ENCODE measurements at regions not wholly inside any gene's neighbourhood (a gene's known extent, or its start where the extent isn't known, plus 50 kb on each side); places are given as distances from the start of the nearest gene placed in this dataset.

GRCh38 chr6:81890846-81891245 is 138.4 kb upstream of the TENT5A start:
- no peak overlapping the region for H2AFZ ChIP-seq (ENCODE audit: low read length)
- no peak overlapping the region for H2BK20ac ChIP-seq (ENCODE audit: low read length)
- H3K9ac ChIP-seq (replicated peaks in 1 of 4; ENCODE audit: extremely low read depth in 1 of 4, low read depth in 3 of 4, low read length in 3 of 4), result no peak overlapping the region
- no peaks in the 10 kb centered on the region for H3K9me3 ChIP-seq (ENCODE audit: insufficient read depth in 2 of 2, low read depth in 1 of 2, low read length in 1 of 2)
- H3K4me2 ChIP-seq (ENCODE audit: insufficient read depth in 1 of 2, low read depth in 2 of 2, low read length in 2 of 2), result no peak overlapping the region
- H2BK15ac ChIP-seq (ENCODE audit: low read length), result no peak overlapping the region
- DNase-seq (ENCODE audit: low read depth in 1 of 2, low spot score in 2 of 2) (no peak), FAIRE-seq (no peak)
- H2AK5ac ChIP-seq (ENCODE audit: low read depth, low read length), result no peak overlapping the region
- H3K4me1 ChIP-seq (replicated peaks in 1 of 4; ENCODE audit: control insufficient read depth in 3 of 4, insufficient read depth in 4 of 4, low read length in 3 of 4), result no peaks in the 10 kb centered on the region
- TF ChIP-seq SP4 (IDR thresholded peaks at IDR 0.05; ENCODE audit: low read length) (no peak), RXRA (IDR thresholded peaks at IDR 0.05; ENCODE audit: insufficient read depth, low read depth, low read length) (no peak), ATF3 (IDR thresholded peaks at IDR 0.05; ENCODE audit: insufficient read depth, low read depth, low read length) (no peak), EGR1 (IDR thresholded peaks at IDR 0.05; ENCODE audit: borderline replicate concordance, low read depth, low read length) (no peak), POU5F1 (IDR thresholded peaks at IDR 0.05; ENCODE audit: low read depth, low read length) (no peak), RFX5 (IDR thresholded peaks at IDR 0.05; ENCODE audit: borderline replicate concordance, low read depth, low read length) (no peak), E2F6 (IDR thresholded peaks at IDR 0.05) (no peak), KDM1A (IDR thresholded peaks at IDR 0.05; ENCODE audit: borderline replicate concordance, low read length) (no peak), GABPA (IDR thresholded peaks at IDR 0.05; ENCODE audit: borderline replicate concordance, insufficient read depth, low read length) (no peak)
- POLR2A ChIA-PET (ENCODE audit: partially characterized antibody), result no interaction called here
- no peak overlapping the region for H3K56ac ChIP-seq (replicated peaks; ENCODE audit: insufficient read length, low read depth, low read length)
- H2BK5ac ChIP-seq (ENCODE audit: low read depth, low read length), result no peak overlapping the region
- H2BK120ac ChIP-seq (replicated peaks; ENCODE audit: low read depth, low read length), result no peak overlapping the region
- no peak overlapping the region for H3K18ac ChIP-seq (ENCODE audit: extremely low read depth, low read length)
- H3K23ac ChIP-seq (ENCODE audit: insufficient read length), result no peak overlapping the region
- no peak overlapping the region for H3K4ac ChIP-seq (replicated peaks; ENCODE audit: insufficient read length, low read depth, low read length)
- no peak overlapping the region for H4K8ac ChIP-seq (ENCODE audit: extremely low read depth, insufficient read depth, low read length)
- H4K91ac ChIP-seq (replicated peaks; ENCODE audit: insufficient read length, low read length), result no peak overlapping the region
- no peaks in the 10 kb centered on the region for H3K79me2 ChIP-seq (ENCODE audit: control insufficient read depth in 1 of 2, insufficient read depth in 2 of 2, low read length in 2 of 2)
- H4K5ac ChIP-seq (ENCODE audit: insufficient read length, low read depth, low read length), result no peak overlapping the region
- H2BK12ac ChIP-seq (ENCODE audit: low read depth, low read length), result no peak overlapping the region
- H3K23me2 ChIP-seq (ENCODE audit: low read depth, low read length), result no peaks in the 10 kb centered on the region; the same call in 1 of the 2 replicates
- H4K20me1 ChIP-seq (replicated peaks in 1 of 2; ENCODE audit: control insufficient read depth in 1 of 2, insufficient read depth in 2 of 2, low read length in 2 of 2), result no peaks in the 10 kb centered on the region
- H3K27me3 ChIP-seq (replicated peaks in 1 of 4; ENCODE audit: control insufficient read depth in 3 of 4, extremely low read depth in 1 of 4, insufficient read depth in 3 of 4, low read length in 3 of 4), result no peaks in the 10 kb centered on the region
- CTCF ChIA-PET (ENCODE audit: partially characterized antibody), result interaction anchor here (1.0 kb wide), 2 partner anchors 9 to 116 kb away, joined by 3 to 4 read pairs; no protein-coding TSS in a partner anchor
- no peaks in the 10 kb centered on the region for H3K79me1 ChIP-seq (ENCODE audit: low read depth, low read length)
- no peak overlapping the region for H3K14ac ChIP-seq (ENCODE audit: insufficient read length)
- WGBS, 2 experiments (ENCODE audit: extremely low coverage in 1 of 2, insufficient coverage in 1 of 2, insufficient read length in 1 of 2, insufficient replicate concordance in 2 of 2, low coverage in 1 of 2, low lambda C conversion rate in 2 of 2, missing lambda C conversion rate in 1 of 2), result 95% methylated on average over 2 of the region's 2 CpGs; no CpG with 5 or more reads in 1 of the 2 experiments
- H3K36me3 ChIP-seq (ENCODE audit: control insufficient read depth in 2 of 4, insufficient read depth in 4 of 4, low read length in 3 of 4), result no peaks in the 10 kb centered on the region; a peak in 1 of 8 replicates
- no peak overlapping the region for H3K27ac ChIP-seq (ENCODE audit: low read depth, low read length)
- H3K4me3 ChIP-seq (ENCODE audit: extremely low read depth in 1 of 4, insufficient read depth in 2 of 4, low read depth in 3 of 4, low read length in 4 of 4), result no peak overlapping the region

Data from H1 (cell line).